HepG2 (cell line): ENCODE measurements at regions not wholly inside any gene's neighbourhood (a gene's known extent, or its start where the extent isn't known, plus 50 kb on each side); places are given as distances from the start of the nearest gene placed in this dataset.

Source experiments
- ATAC-seq: fragments of 200-7000 bp; cut with Tn5 transposase; 3 replicates; pipeline ENCODE4 v1.9.1; 2020; ENCODE audit warnings: mild to moderate bottlenecking, moderate library complexity
- BruUV-seq: library from RNA; stranded (reverse); fragments of 400-500 nt; replicated peaks from 2 replicates; lab custom pipeline; 2021; lab: Mats Ljungman, UMichigan
- CTCF ChIA-PET: fragments of 300-600 bp; formaldehyde crosslinking; extraction: SDS; loops from one replicate; lab custom pipeline; 2021; ENCODE audit warnings: low total read pairs, inconsistent platforms, low intra/inter-chr PET ratio; lab: Yijun Ruan, JAX
- POLR2A ChIA-PET: fragments of 350-600 bp; sonication (Branson Sonifier 250); formaldehyde crosslinking; loops from one replicate; lab custom pipeline; 2020; ENCODE audit warnings: antibody characterized with exemption, inconsistent platforms; lab: Yijun Ruan, JAX
- DNase-seq: peaks from one replicate; pipeline ENCODE4 v3.0.0-alpha.2; 2015; ENCODE audit warnings: low spot score
- FAIRE-seq: peaks from 3 replicates; lab custom pipeline; 2011; peaks lifted over from hg19 to GRCh38; lab: Jason Lieb, UNC
- H2AFZ ChIP-seq: one replicate; pipeline ENCODE4 v1.6.1; 2011; ENCODE audit warnings: low read length, inconsistent platforms
- H3K27ac ChIP-seq: fragments of 300-600 bp; 3 replicates; pipeline ENCODE4 v1.8.0; 2011; ENCODE audit warnings: mixed run types, mild to moderate bottlenecking, mixed read lengths, low read length, inconsistent platforms; ENCODE audit not compliant: insufficient read depth; ENCODE audit errors: extremely low read length
- H3K27me3 ChIP-seq, 2 experiments: fragments of 200-600 bp in 1 of 2; 2 replicates in 1 of 2; 3 replicates in 1 of 2; pipeline versions ENCODE4 v1.6.0 to v1.8.0; 2011; ENCODE audit warnings: low read length in 2 of 2, mild to moderate bottlenecking in 2 of 2, moderate library complexity in 2 of 2, inconsistent platforms in 1 of 2; ENCODE audit not compliant: insufficient read depth in 2 of 2, control insufficient read depth in 1 of 2
- H3K36me3 ChIP-seq, 2 experiments: fragments of 200-600 bp in 1 of 2; replicated peaks in 1 of 2; 2 replicates in 1 of 2; 3 replicates in 1 of 2; pipeline versions ENCODE4 v1.5.1 to v1.8.0; 2011; ENCODE audit warnings: low read length in 2 of 2, inconsistent platforms in 1 of 2; ENCODE audit not compliant: insufficient read depth in 2 of 2, control insufficient read depth in 1 of 2
- H3K4me1 ChIP-seq: 2 replicates; pipeline ENCODE4 v1.5.1; 2012; ENCODE audit warnings: low read length, inconsistent platforms; ENCODE audit not compliant: insufficient read depth
- H3K4me2 ChIP-seq: 2 replicates; pipeline ENCODE4 v1.6.0; 2011; ENCODE audit warnings: low read depth, low read length, inconsistent platforms
- H3K4me3 ChIP-seq, 3 experiments: fragments of 200-600 bp in 1 of 3; sonication (generic), shearing (Covaris generic) in 1 of 3; replicated peaks in 1 of 3; 2 replicates each; pipeline ENCODE4 v1.5.1; 2011 to 2016; ENCODE audit warnings: low read length in 3 of 3, inconsistent platforms in 2 of 3, low read depth in 2 of 3, mild to moderate bottlenecking in 2 of 3, control low read depth in 1 of 3, mixed read lengths in 1 of 3; ENCODE audit not compliant: insufficient read depth in 1 of 3
- H3K79me2 ChIP-seq: one replicate; pipeline ENCODE4 v1.6.1; 2011; ENCODE audit warnings: low read length, inconsistent platforms; ENCODE audit not compliant: insufficient read depth
- H3K9ac ChIP-seq: 2 replicates; pipeline ENCODE4 v1.6.0; 2011; ENCODE audit warnings: mild to moderate bottlenecking, low read depth, low read length, inconsistent platforms; ENCODE audit not compliant: insufficient read depth
- H3K9me3 ChIP-seq: 2 replicates; pipeline ENCODE4 v1.5.1; 2012; ENCODE audit warnings: mild to moderate bottlenecking, low read length
- H4K20me1 ChIP-seq: 2 replicates; pipeline ENCODE4 v1.6.0; 2011; ENCODE audit warnings: inconsistent platforms, mild to moderate bottlenecking, low read length, moderate library complexity; ENCODE audit not compliant: insufficient read depth
- SP4 ChIP-seq: sonication (generic); formaldehyde crosslinking; IDR thresholded peaks from 2 replicates; pipeline ENCODE4 v1.8.1; 2023; ENCODE audit warnings: mild to moderate bottlenecking, missing genetic modification reagents
- SRSF1 ChIP-seq: fragments of 200-400 bp; formaldehyde crosslinking; optimal IDR thresholded peaks from 2 replicates; pipeline ENCODE3; 2017; ENCODE audit warnings: mild to moderate bottlenecking, low read depth, low read length, moderate library complexity
- ZFAT ChIP-seq: sonication (generic); formaldehyde crosslinking; conservative IDR thresholded peaks from 2 replicates; pipeline ENCODE4 v1.8.1; 2023; ENCODE audit warnings: missing genetic modification reagents, inconsistent platforms
- ZKSCAN5 ChIP-seq: sonication (generic); formaldehyde crosslinking; IDR thresholded peaks from 2 replicates; pipeline ENCODE4 v1.5.1; 2020; ENCODE audit warnings: mild to moderate bottlenecking, missing genetic modification reagents
- ZNF589 ChIP-seq: sonication (generic); formaldehyde crosslinking; conservative IDR thresholded peaks from 2 replicates; pipeline ENCODE4 v1.8.0; 2022; ENCODE audit warnings: mild to moderate bottlenecking, moderate library complexity, missing genetic modification reagents
- ZNF629 ChIP-seq: sonication (generic); formaldehyde crosslinking; conservative IDR thresholded peaks from 2 replicates; pipeline ENCODE4 v1.5.0; 2020; ENCODE audit warnings: missing genetic modification reagents
- ZNF720 ChIP-seq: sonication (generic); formaldehyde crosslinking; IDR thresholded peaks from 2 replicates; pipeline ENCODE4 v1.4.0; 2020; ENCODE audit warnings: missing genetic modification reagents
- ZNF83 ChIP-seq: sonication (generic); formaldehyde crosslinking; IDR thresholded peaks from 2 replicates; pipeline ENCODE4 v1.4.0; 2020; ENCODE audit warnings: missing genetic modification reagents, mild to moderate bottlenecking, borderline replicate concordance
- WGBS: methylation state at CpG from one replicate; pipeline ENCODE4 v1.1.6; 2017; ENCODE audit warnings: low lambda C conversion rate; 5-methylcytosine and 5-hydroxymethylcytosine counted together
- in situ Hi-C: cut with HindIII; loops from 2 replicates; pipeline ENCODE4 v1.10.0; 2017; ENCODE audit warnings: low pct_unique_long_range_greater_than_20kb; ENCODE audit not compliant: extremely low pct_ligation_motif_present
- intact Hi-C: fragments of 100-400 bp; cut with micrococcal nuclease; formaldehyde crosslinking; loops from one replicate; pipeline ENCODE4 v1.10.0; 2022; ENCODE audit not compliant: unreplicated experiment
- TF ChIP-seq, protein P1 (sequence below): sonication (generic); formaldehyde crosslinking; IDR thresholded peaks from 2 replicates; pipeline ENCODE4 v1.8.1; 2022; ENCODE audit warnings: low read depth, mild to moderate bottlenecking, missing genetic modification reagents
- TF ChIP-seq, protein P2 (sequence below): sonication (generic); formaldehyde crosslinking; IDR thresholded peaks from 2 replicates; pipeline ENCODE4 v1.5.1; 2020; ENCODE audit warnings: missing genetic modification reagents, mild to moderate bottlenecking, borderline replicate concordance
- TF ChIP-seq, protein P3 (sequence below): sonication (generic); formaldehyde crosslinking; IDR thresholded peaks from 2 replicates; pipeline ENCODE4 v1.8.1; 2023; ENCODE audit warnings: mild to moderate bottlenecking, moderate library complexity, missing genetic modification reagents

DNA sequence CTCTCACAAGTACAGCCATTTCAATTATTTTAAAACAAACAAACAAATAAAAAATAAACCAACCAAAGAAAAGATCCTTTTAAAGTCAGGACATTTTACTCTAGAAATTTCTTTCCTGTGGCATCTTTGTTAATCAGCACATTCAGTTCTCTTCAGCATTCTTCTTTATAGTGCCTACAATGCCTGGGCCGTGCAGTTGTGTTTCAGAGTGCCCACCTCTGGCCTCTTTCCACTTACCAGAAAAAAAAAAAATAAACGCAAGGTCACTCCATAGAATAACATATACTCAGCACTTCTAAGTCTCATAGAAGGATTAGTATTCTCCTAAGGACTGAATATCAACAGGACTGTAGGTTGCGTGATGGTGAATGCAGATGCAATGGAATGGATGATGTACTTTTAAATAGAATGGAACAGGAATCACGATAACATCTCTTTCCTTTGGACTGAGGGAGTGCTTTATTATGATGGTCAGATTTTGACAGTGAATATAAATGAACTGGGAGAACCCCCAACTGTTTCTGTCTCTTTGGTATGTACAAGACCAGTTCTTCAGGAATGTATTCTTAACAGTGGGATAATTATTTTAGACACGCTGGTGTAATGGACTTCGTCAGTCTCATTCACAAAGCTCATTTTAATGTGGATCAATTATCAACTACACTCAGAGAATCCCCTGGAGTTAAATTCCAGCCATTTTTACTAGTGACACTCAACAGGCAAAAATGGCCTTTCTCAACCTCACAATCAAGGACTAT lies 125.0 kb upstream of the NBEA start:
- no peak for DNase-seq
- Histone ChIP-seq H3K9me3 (peaks cover 12% of the 10 kb centered on the region), H3K36me3 (no peaks in the 10 kb centered on the region), H3K4me3 (no peak overlapping the region), H3K27me3 (no peaks in the 10 kb centered on the region), H2AFZ (no peak overlapping the region), H3K4me2 (no peak overlapping the region), H3K9ac (no peak overlapping the region), H3K79me2 (no peaks in the 10 kb centered on the region), H3K4me1 (0 out of 2 replicates have a peak, but pooled peaks cover 8% of the 10 kb centered on the region), H4K20me1 (no peaks in the 10 kb centered on the region), H3K27ac (no peak overlapping the region)
- CTCF ChIA-PET: no interaction called here
- POLR2A ChIA-PET: no interaction called here
- BruUV-seq: no TSS peak
- intact Hi-C loops (no loop called here), in situ Hi-C loops (no loop called here)
- WGBS: 25% methylated on average over 6 of the region's 6 CpGs
- TF ChIP-seq, protein P1, sequence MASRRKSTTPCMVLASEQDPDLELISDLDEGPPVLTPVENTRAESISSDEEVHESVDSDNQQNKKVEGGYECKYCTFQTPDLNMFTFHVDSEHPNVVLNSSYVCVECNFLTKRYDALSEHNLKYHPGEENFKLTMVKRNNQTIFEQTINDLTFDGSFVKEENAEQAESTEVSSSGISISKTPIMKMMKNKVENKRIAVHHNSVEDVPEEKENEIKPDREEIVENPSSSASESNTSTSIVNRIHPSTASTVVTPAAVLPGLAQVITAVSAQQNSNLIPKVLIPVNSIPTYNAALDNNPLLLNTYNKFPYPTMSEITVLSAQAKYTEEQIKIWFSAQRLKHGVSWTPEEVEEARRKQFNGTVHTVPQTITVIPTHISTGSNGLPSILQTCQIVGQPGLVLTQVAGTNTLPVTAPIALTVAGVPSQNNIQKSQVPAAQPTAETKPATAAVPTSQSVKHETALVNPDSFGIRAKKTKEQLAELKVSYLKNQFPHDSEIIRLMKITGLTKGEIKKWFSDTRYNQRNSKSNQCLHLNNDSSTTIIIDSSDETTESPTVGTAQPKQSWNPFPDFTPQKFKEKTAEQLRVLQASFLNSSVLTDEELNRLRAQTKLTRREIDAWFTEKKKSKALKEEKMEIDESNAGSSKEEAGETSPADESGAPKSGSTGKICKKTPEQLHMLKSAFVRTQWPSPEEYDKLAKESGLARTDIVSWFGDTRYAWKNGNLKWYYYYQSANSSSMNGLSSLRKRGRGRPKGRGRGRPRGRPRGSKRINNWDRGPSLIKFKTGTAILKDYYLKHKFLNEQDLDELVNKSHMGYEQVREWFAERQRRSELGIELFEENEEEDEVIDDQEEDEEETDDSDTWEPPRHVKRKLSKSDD (CRISPR knock-in tag): no peak
- no peak for TF ChIP-seq SP4
- no peak for TF ChIP-seq ZNF83
- no peak for TF ChIP-seq ZNF720 (CRISPR knock-in tag)
- TF ChIP-seq, protein P2, sequence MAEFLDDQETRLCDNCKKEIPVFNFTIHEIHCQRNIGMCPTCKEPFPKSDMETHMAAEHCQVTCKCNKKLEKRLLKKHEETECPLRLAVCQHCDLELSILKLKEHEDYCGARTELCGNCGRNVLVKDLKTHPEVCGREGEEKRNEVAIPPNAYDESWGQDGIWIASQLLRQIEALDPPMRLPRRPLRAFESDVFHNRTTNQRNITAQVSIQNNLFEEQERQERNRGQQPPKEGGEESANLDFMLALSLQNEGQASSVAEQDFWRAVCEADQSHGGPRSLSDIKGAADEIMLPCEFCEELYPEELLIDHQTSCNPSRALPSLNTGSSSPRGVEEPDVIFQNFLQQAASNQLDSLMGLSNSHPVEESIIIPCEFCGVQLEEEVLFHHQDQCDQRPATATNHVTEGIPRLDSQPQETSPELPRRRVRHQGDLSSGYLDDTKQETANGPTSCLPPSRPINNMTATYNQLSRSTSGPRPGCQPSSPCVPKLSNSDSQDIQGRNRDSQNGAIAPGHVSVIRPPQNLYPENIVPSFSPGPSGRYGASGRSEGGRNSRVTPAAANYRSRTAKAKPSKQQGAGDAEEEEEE (CRISPR knock-in tag): no peak
- no peak for TF ChIP-seq ZNF629 (CRISPR knock-in tag)
- TF ChIP-seq ZKSCAN5 (CRISPR knock-in tag): no peak
- TF ChIP-seq ZNF589 (CRISPR knock-in tag): no peak
- no peak for TF ChIP-seq ZFAT
- TF ChIP-seq, protein P3, sequence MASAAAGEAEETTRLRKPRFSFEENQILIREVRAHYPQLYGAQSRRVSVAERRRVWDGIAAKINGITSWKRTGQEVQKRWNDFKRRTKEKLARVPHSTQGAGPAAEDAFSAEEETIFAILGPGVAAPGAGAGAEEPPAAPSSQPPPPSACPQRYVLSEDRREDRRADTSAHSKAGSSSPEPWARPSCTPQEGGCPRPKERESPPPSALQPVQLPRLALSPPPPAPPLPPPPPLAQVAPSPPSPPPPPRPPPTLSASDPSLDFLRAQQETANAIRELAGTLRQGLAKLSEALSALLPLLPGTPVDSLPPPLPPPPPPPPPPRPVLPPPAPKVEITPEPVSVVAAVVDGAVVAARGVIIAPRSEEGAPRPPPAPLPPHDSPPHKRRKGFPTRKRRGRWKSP (CRISPR knock-in tag): no peak
- TF ChIP-seq SRSF1: no peak
- no peak for ATAC-seq
- no peak for FAIRE-seq
